GM06990 (cell line): ENCODE measurements at regions not wholly inside any gene's neighbourhood (a gene's known extent, or its start where the extent isn't known, plus 50 kb on each side); places are given as distances from the start of the nearest gene placed in this dataset.
"Not testable (repeated sequence)": the region's sequence is repeated elsewhere in the genome, so short reads cannot be mapped to it uniquely, and the experiment has no call there.

Experiments
- DNase-seq: peaks from one replicate; pipeline ENCODE4 v3.0.0-alpha.2; 2011; ENCODE audit not compliant: insufficient read length; ENCODE audit errors: extremely low read depth
- H3K27me3 ChIP-seq: replicated peaks from 2 replicates; pipeline ENCODE4 v1.6.0; 2011; ENCODE audit warnings: low read length; ENCODE audit not compliant: control insufficient read depth, insufficient read depth
- H3K36me3 ChIP-seq: 2 replicates; pipeline ENCODE4 v1.5.1; 2011; ENCODE audit warnings: low read length; ENCODE audit not compliant: control insufficient read depth, insufficient read depth
- H3K4me3 ChIP-seq: replicated peaks from 2 replicates; pipeline ENCODE4 v1.5.1; 2011; ENCODE audit warnings: low read depth, mild to moderate bottlenecking, control low read depth, low read length
- CTCF ChIP-seq: IDR thresholded peaks from 2 replicates; pipeline ENCODE4 v1.5.1; 2011; ENCODE audit warnings: low read length, control low read depth, mild to moderate bottlenecking, inconsistent platforms; ENCODE audit not compliant: insufficient read depth, poor library complexity, severe bottlenecking

- H3K4me3 ChIP-seq: no peak overlapping the region
- no peak for DNase-seq
- H3K36me3 ChIP-seq: no peaks in the 10 kb centered on the region
- no peaks in the 10 kb centered on the region for H3K27me3 ChIP-seq
- no peak for TF ChIP-seq CTCF
Observed at GRCh38 chr5:51159606-51160005, 223.6 kb upstream of the ISL1 start.

GRCh38 chr5:51162245-51162644 lies 221.0 kb upstream of the ISL1 start:
- no peak for TF ChIP-seq CTCF
- no peaks in the 10 kb centered on the region for H3K27me3 ChIP-seq
- H3K4me3 ChIP-seq: no peak overlapping the region
- H3K36me3 ChIP-seq: no peaks in the 10 kb centered on the region
- DNase-seq: no peak

- DNase-seq, H3K4me3 ChIP-seq, H3K36me3 ChIP-seq, H3K27me3 ChIP-seq: not testable (repeated sequence)
Observed at GRCh38 chr5:51165621-51166020, 217.6 kb upstream of the ISL1 start.

- DNase-seq: no peak
- Histone ChIP-seq H3K27me3 (no peaks in the 10 kb centered on the region), H3K36me3 (no peaks in the 10 kb centered on the region), H3K4me3 (no peak overlapping the region)
- no peak for TF ChIP-seq CTCF
Observed at GRCh38 chr5:51172903-51173626, 210.2 kb upstream of the ISL1 start.

GRCh38 chr5:51181208-51181894 lies 201.9 kb upstream of the ISL1 start:
- no peak for DNase-seq
- Histone ChIP-seq H3K27me3 (no peaks in the 10 kb centered on the region), H3K4me3 (no peak overlapping the region), H3K36me3 (no peaks in the 10 kb centered on the region)
- TF ChIP-seq CTCF: no peak

- Histone ChIP-seq H3K36me3 (no peaks in the 10 kb centered on the region), H3K4me3 (no peak overlapping the region), H3K27me3 (no peaks in the 10 kb centered on the region)
- DNase-seq: no peak
- TF ChIP-seq CTCF: no peak
Observed at GRCh38 chr5:51185850-51186329, 197.4 kb upstream of the ISL1 start.
